DMS153 treated with DMSO at 0.1 percent for 48 hours (cell line): ENCODE measurements at regions not wholly inside any gene's neighbourhood (a gene's known extent, or its start where the extent isn't known, plus 50 kb on each side); places are given as distances from the start of the nearest gene placed in this dataset.
"Not testable (repeated sequence)": the region's sequence is repeated elsewhere in the genome, so short reads cannot be mapped to it uniquely, and the experiment has no call there.

ENCODE experiments used
- DNase-seq: peaks from one replicate; lab custom pipeline; 2025; ENCODE audit not compliant: unreplicated experiment; lab: John Stamatoyannopoulos, UW

- DNase-seq = no peak
Measured at GRCh38 chr7:96826089-96826488, 116.4 kb upstream of the SEM1 start.

GRCh38 chr7:96827701-96828100 lies 118.1 kb upstream of the SEM1 start:
- no peak for DNase-seq

GRCh38 chr7:96829121-96829520 lies 119.5 kb upstream of the SEM1 start:
- DNase-seq = not testable (repeated sequence)

- no peak for DNase-seq
Measured at GRCh38 chr7:96831446-96831845, 121.8 kb upstream of the SEM1 start.

GRCh38 chr7:96832092-96832662 lies 122.5 kb upstream of the SEM1 start:
- no peak for DNase-seq

GRCh38 chr7:96833676-96834453 lies 124.2 kb upstream of the SEM1 start:
- DNase-seq = no peak

GRCh38 chr7:96836456-96836855 lies 126.8 kb upstream of the SEM1 start:
- no peak for DNase-seq

GRCh38 chr7:96837593-96837992 lies 127.9 kb upstream of the SEM1 start:
- DNase-seq = no peak

- DNase-seq = no peak
Measured at GRCh38 chr7:96838481-96838880, 128.8 kb upstream of the SEM1 start.

GRCh38 chr7:96855139-96855538 lies 145.5 kb upstream of the SEM1 start:
- DNase-seq = no peak

- no peak for DNase-seq
Measured at GRCh38 chr7:96855691-96856090, 146.0 kb upstream of the SEM1 start.

- DNase-seq = no peak
Measured at GRCh38 chr7:96869538-96869937, 135.8 kb upstream of the DLX6 start.

- DNase-seq = no peak
Measured at GRCh38 chr7:96870185-96870584, 135.2 kb upstream of the DLX6 start.

- no peak for DNase-seq
Measured at GRCh38 chr7:96870934-96871333, 134.4 kb upstream of the DLX6 start.

GRCh38 chr7:96887426-96887825 lies 117.9 kb upstream of the DLX6 start:
- DNase-seq = no peak

- DNase-seq = no peak
Measured at GRCh38 chr7:96899108-96899507, 106.2 kb upstream of the DLX6 start.

GRCh38 chr7:96901822-96902445 lies 103.4 kb upstream of the DLX6 start:
- DNase-seq = peak; percentile 43

- no peak for DNase-seq
Measured at GRCh38 chr7:96903906-96904305, 101.4 kb upstream of the DLX6 start.

GRCh38 chr7:96910486-96910885 lies 94.9 kb upstream of the DLX6 start:
- DNase-seq = no peak

- no peak for DNase-seq
Measured at GRCh38 chr7:96915029-96915428, 90.3 kb upstream of the DLX6 start.

GRCh38 chr7:96920064-96920463 lies 85.3 kb upstream of the DLX6 start:
- no peak for DNase-seq

GRCh38 chr7:96920713-96921112 lies 84.6 kb upstream of the DLX6 start:
- no peak for DNase-seq
